Liver (tissue), 8 donors: ENCODE measurements at regions not wholly inside any gene's neighbourhood (a gene's known extent, or its start where the extent isn't known, plus 50 kb on each side); places are given as distances from the start of the nearest gene placed in this dataset.

ENCODE experiments used
- DNase-seq: peaks from one replicate; pipeline ENCODE4 v3.0.0-alpha.2; 2017; ENCODE audit warnings: low spot score
- H3K27ac ChIP-seq, 2 donors: one replicate each; pipeline ENCODE4 v1.7.0; 2013; ENCODE audit warnings: inconsistent platforms in 2 of 2, low read length in 2 of 2, control low read depth in 1 of 2, low read depth in 1 of 2, mild to moderate bottlenecking in 1 of 2
- H3K27me3 ChIP-seq, 4 donors: one replicate each; pipeline versions ENCODE4 v1.6.1 to v1.7.0; 2013; ENCODE audit warnings: low read length in 3 of 4, inconsistent platforms in 1 of 4, mild to moderate bottlenecking in 1 of 4, moderate library complexity in 1 of 4; ENCODE audit not compliant: control insufficient read depth in 4 of 4, insufficient read depth in 4 of 4
- H3K36me3 ChIP-seq, 4 donors: one replicate each; pipeline versions ENCODE4 v1.6.1 to v1.7.0; 2013; ENCODE audit warnings: low read length in 3 of 4, mild to moderate bottlenecking in 3 of 4, low read depth in 1 of 4, moderate library complexity in 1 of 4; ENCODE audit not compliant: control insufficient read depth in 4 of 4, insufficient read depth in 3 of 4
- H3K4me1 ChIP-seq, 4 donors: one replicate each; pipeline versions ENCODE4 v1.6.1 to v1.7.0; 2013; ENCODE audit warnings: low read length in 3 of 4, mild to moderate bottlenecking in 3 of 4, moderate library complexity in 1 of 4; ENCODE audit not compliant: control insufficient read depth in 4 of 4, insufficient read depth in 4 of 4
- H3K4me3 ChIP-seq, 3 donors: one replicate each; pipeline versions ENCODE4 v1.6.1 to v1.7.0; 2013; ENCODE audit warnings: low read length in 3 of 3, control low read depth in 1 of 3, low read depth in 1 of 3, mild to moderate bottlenecking in 1 of 3
- H3K9ac ChIP-seq, 2 donors: one replicate each; pipeline ENCODE4 v1.7.0; 2013; ENCODE audit warnings: low read length in 2 of 2, mild to moderate bottlenecking in 2 of 2, moderate library complexity in 2 of 2, control low read depth in 1 of 2, low read depth in 1 of 2
- H3K9me3 ChIP-seq, 4 donors: one replicate each; pipeline versions ENCODE4 v1.6.1 to v1.7.0; 2013; ENCODE audit warnings: low read length in 3 of 4; ENCODE audit not compliant: control insufficient read depth in 4 of 4
- ATF3 ChIP-seq: IDR thresholded peaks from 2 replicates; pipeline ENCODE4 v1.6.1; 2016; ENCODE audit warnings: antibody characterized with exemption
- CTCF ChIP-seq: fragments of 150-350 bp; IDR thresholded peaks from 2 replicates; pipeline ENCODE4 v1.5.1; 2017; ENCODE audit warnings: improper control_type of control experiment, low read depth, low read length; ENCODE audit not compliant: missing input control
- EGR1 ChIP-seq, 2 donors: IDR thresholded peaks; 2 replicates each; pipeline ENCODE4 v1.6.1; 2016 to 2018; ENCODE audit warnings: antibody characterized with exemption in 2 of 2, low read depth in 2 of 2
- FOXA1 ChIP-seq: IDR thresholded peaks from 2 replicates; pipeline ENCODE4 v1.6.1; 2016; ENCODE audit warnings: antibody characterized with exemption
- FOXA2 ChIP-seq: IDR thresholded peaks from 2 replicates; pipeline ENCODE4 v1.6.1; 2016; ENCODE audit warnings: antibody characterized with exemption
- GABPA ChIP-seq, 2 donors: IDR thresholded peaks in 1 of 2; conservative IDR thresholded peaks in 1 of 2; 2 replicates each; pipeline ENCODE4 v1.6.1; 2016; ENCODE audit warnings: antibody characterized with exemption in 2 of 2, mild to moderate bottlenecking in 1 of 2, moderate library complexity in 1 of 2
- JUND ChIP-seq, 2 donors: IDR thresholded peaks; 2 replicates each; pipeline ENCODE4 v1.6.1; 2016; ENCODE audit warnings: antibody characterized with exemption in 2 of 2
- MAX ChIP-seq: IDR thresholded peaks from 2 replicates; pipeline ENCODE4 v1.6.1; 2016; ENCODE audit warnings: antibody characterized with exemption
- RXRA ChIP-seq, 2 donors: IDR thresholded peaks; 2 replicates each; pipeline ENCODE4 v1.6.1; 2017 to 2018; ENCODE audit warnings: antibody characterized with exemption in 2 of 2, mild to moderate bottlenecking in 1 of 2
- SP1 ChIP-seq: IDR thresholded peaks from 2 replicates; pipeline ENCODE4 v1.6.1; 2018; ENCODE audit warnings: antibody characterized with exemption, mild to moderate bottlenecking
- TAF1 ChIP-seq: conservative IDR thresholded peaks from 2 replicates; pipeline ENCODE4 v1.6.1; 2016; ENCODE audit warnings: antibody characterized with exemption, mild to moderate bottlenecking
- YY1 ChIP-seq: IDR thresholded peaks from 2 replicates; pipeline ENCODE4 v1.6.1; 2016; ENCODE audit warnings: antibody characterized with exemption, mild to moderate bottlenecking
- WGBS: extraction: QIAGEN DNeasy Blood & Tissue Kit; methylation state at CpG from one replicate; pipeline ENCODE4 v1.1.7; 2013; 5-methylcytosine and 5-hydroxymethylcytosine counted together
- TF ChIP-seq, protein P1 (sequence below): IDR thresholded peaks from 2 replicates; pipeline ENCODE4 v1.6.1; 2016; ENCODE audit warnings: antibody characterized with exemption
- donor health status: healthy.
- donor health status: healthy.
- donor health status: healthy.
- donor health status: healthy.
- donor health status: healthy.

DNA sequence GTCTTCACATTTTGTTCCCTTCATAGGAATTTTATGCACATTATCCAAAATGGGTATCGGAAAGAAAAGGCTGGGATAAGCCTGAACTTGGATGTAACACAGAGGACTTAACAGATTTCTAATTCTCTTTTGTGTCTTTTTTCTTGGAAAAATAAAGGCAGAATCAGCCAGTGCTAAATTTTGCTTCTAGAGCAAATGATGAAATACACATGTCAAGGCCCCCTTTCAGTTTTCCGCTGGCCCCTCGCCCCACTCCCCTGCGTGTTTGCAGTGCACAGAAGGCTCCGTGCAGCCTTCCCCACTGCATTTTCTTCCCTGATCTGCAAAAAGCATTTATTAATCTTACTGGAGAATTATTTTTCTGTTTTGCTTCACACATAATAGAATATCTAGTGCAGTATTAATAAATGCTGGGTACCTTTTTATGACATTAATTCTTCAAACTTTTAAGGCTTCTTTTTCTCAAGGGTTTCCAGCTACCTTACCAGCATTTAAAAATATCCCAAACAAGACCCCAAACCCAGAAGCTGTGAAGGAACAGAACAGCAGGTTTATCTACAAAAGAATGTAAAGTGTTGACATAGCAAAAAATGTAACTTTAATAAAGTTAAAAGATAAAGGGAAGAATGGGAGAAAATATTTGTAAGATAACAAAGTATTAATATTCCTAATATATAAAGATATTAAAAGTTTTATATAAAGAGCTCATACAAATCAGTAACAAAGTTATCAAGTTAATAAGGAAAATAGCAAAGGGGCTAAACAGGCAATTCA lies 81.3 kb upstream of the SPTBN1 start (continued):
- TF ChIP-seq, protein P1, sequence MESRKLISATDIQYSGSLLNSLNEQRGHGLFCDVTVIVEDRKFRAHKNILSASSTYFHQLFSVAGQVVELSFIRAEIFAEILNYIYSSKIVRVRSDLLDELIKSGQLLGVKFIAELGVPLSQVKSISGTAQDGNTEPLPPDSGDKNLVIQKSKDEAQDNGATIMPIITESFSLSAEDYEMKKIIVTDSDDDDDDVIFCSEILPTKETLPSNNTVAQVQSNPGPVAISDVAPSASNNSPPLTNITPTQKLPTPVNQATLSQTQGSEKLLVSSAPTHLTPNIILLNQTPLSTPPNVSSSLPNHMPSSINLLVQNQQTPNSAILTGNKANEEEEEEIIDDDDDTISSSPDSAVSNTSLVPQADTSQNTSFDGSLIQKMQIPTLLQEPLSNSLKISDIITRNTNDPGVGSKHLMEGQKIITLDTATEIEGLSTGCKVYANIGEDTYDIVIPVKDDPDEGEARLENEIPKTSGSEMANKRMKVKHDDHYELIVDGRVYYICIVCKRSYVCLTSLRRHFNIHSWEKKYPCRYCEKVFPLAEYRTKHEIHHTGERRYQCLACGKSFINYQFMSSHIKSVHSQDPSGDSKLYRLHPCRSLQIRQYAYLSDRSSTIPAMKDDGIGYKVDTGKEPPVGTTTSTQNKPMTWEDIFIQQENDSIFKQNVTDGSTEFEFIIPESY = no peak
- TF ChIP-seq ATF3 = no peak
- TF ChIP-seq GABPA (IDR thresholded peaks at IDR 0.05 in 1 of 2, conservative IDR thresholded peaks at IDR 0.05 in 1 of 2) = no peak
- TF ChIP-seq MAX = no peak
- no peak for TF ChIP-seq RXRA (IDR thresholded peaks at IDR 0.05)
- no peak for TF ChIP-seq FOXA1
- no peak for TF ChIP-seq TAF1

- Histone ChIP-seq H3K27me3 (no peaks in the 10 kb centered on the region), H3K9ac (no peak overlapping the region), H3K9me3 (no peaks in the 10 kb centered on the region), H3K36me3 (no peaks in the 10 kb centered on the region), H3K4me1 (no peaks in the 10 kb centered on the region), H3K27ac (no peak overlapping the region), H3K4me3 (no peak overlapping the region)
- no peak for TF ChIP-seq FOXA2
- no peak for TF ChIP-seq YY1
- TF ChIP-seq, protein P1 = no peak
- no peak for TF ChIP-seq JUND (IDR thresholded peaks at IDR 0.05)
- no peak for TF ChIP-seq ATF3
- no peak for TF ChIP-seq CTCF
- no peak for TF ChIP-seq SP1
- no peak for TF ChIP-seq GABPA (IDR thresholded peaks at IDR 0.05 in 1 of 2, conservative IDR thresholded peaks at IDR 0.05 in 1 of 2)
- no peak for TF ChIP-seq MAX
- no peak for TF ChIP-seq EGR1 (IDR thresholded peaks at IDR 0.05; ENCODE audit: low read depth in 2 of 2)
- no peak for TF ChIP-seq RXRA (IDR thresholded peaks at IDR 0.05)
- no peak for DNase-seq
- 81% methylated on average over 3 of the region's 3 CpGs for WGBS
Measured at GRCh38 chr2:54377451-54377850, 78.7 kb upstream of the SPTBN1 start.
